SU-DHL-6 (cell line): ENCODE measurements at regions not wholly inside any gene's neighbourhood (a gene's known extent, or its start where the extent isn't known, plus 50 kb on each side); places are given as distances from the start of the nearest gene placed in this dataset.

Experiments
- H2AFZ ChIP-seq: fragments of 200-600 bp; sonication (generic); 2 replicates; pipeline ENCODE4 v1.6.1; 2014; ENCODE audit warnings: low read depth, mild to moderate bottlenecking, moderate library complexity, mixed read lengths, antibody characterized with exemption, low read length; ENCODE audit not compliant: severe bottlenecking
- H3F3A ChIP-seq: fragments of 200-600 bp; shearing (Covaris generic); 2 replicates; pipeline ENCODE4 v1.6.0; 2016; ENCODE audit warnings: antibody characterized with exemption, mild to moderate bottlenecking; ENCODE audit not compliant: insufficient read depth
- H3K27ac ChIP-seq: fragments of 200-600 bp; sonication (generic); 2 replicates; pipeline ENCODE4 v1.5.1; 2016; ENCODE audit warnings: low read depth, mild to moderate bottlenecking, low read length, moderate library complexity, mixed read lengths
- H3K27me3 ChIP-seq: fragments of 200-600 bp; sonication (generic), shearing (Covaris generic); 2 replicates; pipeline ENCODE4 v1.6.0; 2014; ENCODE audit warnings: mild to moderate bottlenecking, low read length
- H3K36me3 ChIP-seq: fragments of 200-600 bp; sonication (generic); 2 replicates; pipeline ENCODE4 v1.6.1; 2014; ENCODE audit warnings: mild to moderate bottlenecking, low read length, mixed read lengths
- H3K4me2 ChIP-seq: fragments of 300-600, 200-600 bp; shearing (Covaris generic), sonication (generic); 2 replicates; pipeline ENCODE4 v1.6.0; 2014; ENCODE audit warnings: low read length, low read depth, mild to moderate bottlenecking; ENCODE audit not compliant: poor library complexity, severe bottlenecking
- H3K4me3 ChIP-seq: fragments of 200-600 bp; sonication (generic); 2 replicates; pipeline ENCODE4 v1.5.1; 2014; ENCODE audit warnings: antibody characterized with exemption, low read length, mild to moderate bottlenecking, mixed read lengths; ENCODE audit not compliant: insufficient read depth, poor library complexity, severe bottlenecking
- H3K79me2 ChIP-seq: fragments of 200-600 bp; sonication (generic); 2 replicates; pipeline ENCODE4 v1.6.1; 2014; ENCODE audit warnings: mild to moderate bottlenecking, low read length, moderate library complexity; ENCODE audit not compliant: insufficient read depth
- H3K9ac ChIP-seq: fragments of 200-600 bp; sonication (generic); 2 replicates; pipeline ENCODE4 v1.7.0; 2014; ENCODE audit warnings: mild to moderate bottlenecking, low read length
- H3K9me2 ChIP-seq: fragments of 200-600 bp; sonication (generic); replicated peaks from 2 replicates; pipeline ENCODE4 v1.6.1; 2014; ENCODE audit warnings: low read length; ENCODE audit not compliant: insufficient read depth
- H3K9me3 ChIP-seq: fragments of 200-600 bp; sonication (generic); 2 replicates; pipeline ENCODE4 v1.6.1; 2014; ENCODE audit warnings: low read length, mixed read lengths; ENCODE audit not compliant: insufficient read depth
- H4K20me1 ChIP-seq: fragments of 200-600 bp; sonication (generic); 2 replicates; pipeline ENCODE4 v1.6.1; 2014; ENCODE audit warnings: low read depth, mild to moderate bottlenecking, antibody characterized with exemption, low read length, moderate library complexity, mixed read lengths
- CTCF ChIP-seq: fragments of 200-600 bp; sonication (generic); IDR thresholded peaks from one replicate; pipeline ENCODE4 v1.5.1; 2017; ENCODE audit warnings: antibody characterized with exemption, mild to moderate bottlenecking, low read length, moderate library complexity; ENCODE audit not compliant: insufficient read depth, poor library complexity, severe bottlenecking
- EZH2phosphoT487 ChIP-seq: fragments of 200-600 bp; sonication (generic), shearing (Covaris generic); conservative IDR thresholded peaks from 2 replicates; pipeline ENCODE4 v1.6.1; 2018; ENCODE audit warnings: mild to moderate bottlenecking, antibody characterized with exemption, low read length, moderate library complexity, mixed read lengths

DNA sequence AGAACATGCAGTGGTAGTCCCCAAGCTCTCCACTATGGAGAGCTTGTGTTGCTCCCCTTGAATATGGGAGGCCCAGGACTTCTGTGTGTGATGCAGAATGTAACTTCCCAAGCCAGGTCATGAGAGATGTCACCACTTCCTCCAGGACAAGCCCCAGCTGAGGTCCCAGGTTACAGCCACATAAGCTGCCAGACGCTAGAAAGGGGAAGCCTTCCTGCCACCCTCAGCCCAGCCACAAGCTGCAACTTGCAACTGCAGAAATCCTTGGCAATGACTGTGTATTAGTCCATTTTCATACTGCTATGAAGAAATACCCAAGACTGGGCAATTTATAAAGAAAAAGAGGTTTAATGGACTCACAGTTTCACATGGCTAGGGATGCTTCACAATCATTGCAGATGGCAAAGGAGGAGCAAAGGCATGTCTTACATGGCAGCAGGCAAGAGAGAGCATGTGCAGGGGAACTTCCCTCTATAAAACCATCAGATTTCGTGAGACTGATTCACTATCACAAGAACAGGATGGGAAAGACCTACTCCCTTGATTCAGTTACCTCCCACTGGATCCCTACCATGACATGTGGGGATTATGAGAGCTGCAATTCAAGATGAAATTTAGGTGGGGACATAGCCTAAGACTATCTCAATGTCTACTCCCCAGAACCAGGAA, 91.5 kb upstream of the DHX15 start:
- Histone ChIP-seq H3K27me3 (no peaks in the 10 kb centered on the region), H4K20me1 (no peaks in the 10 kb centered on the region), H3K9me3 (no peaks in the 10 kb centered on the region), H3K4me2 (no peak overlapping the region), H3K36me3 (no peaks in the 10 kb centered on the region), H3K27ac (no peak overlapping the region), H2AFZ (no peak overlapping the region), H3K9ac (no peak overlapping the region), H3F3A (no peaks in the 10 kb centered on the region), H3K79me2 (no peaks in the 10 kb centered on the region), H3K9me2 (no peaks in the 10 kb centered on the region), H3K4me3 (no peak overlapping the region)
- TF ChIP-seq EZH2phosphoT487, result no peak
- TF ChIP-seq CTCF, result no peak

DNA sequence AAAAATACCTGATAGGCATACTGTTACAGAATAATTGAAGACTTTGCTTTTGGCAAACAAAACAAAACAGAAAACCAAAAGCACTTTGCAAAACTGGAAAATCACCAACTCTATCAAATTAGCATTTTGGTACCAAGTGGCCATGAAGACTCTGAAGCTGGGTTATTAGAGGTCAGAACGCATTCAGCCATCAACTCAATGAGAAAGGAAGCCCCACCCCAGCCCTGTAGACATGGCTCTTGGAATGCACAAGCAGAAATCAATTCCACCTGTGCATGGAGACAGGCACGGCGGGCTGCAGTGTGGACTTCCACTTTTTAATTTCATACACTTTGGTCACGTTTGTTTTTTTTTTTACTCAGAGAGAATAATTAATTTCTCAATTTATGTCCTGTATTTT, 93.6 kb upstream of the DHX15 start:
- H3K9me2 ChIP-seq, result no peaks in the 10 kb centered on the region

DNA sequence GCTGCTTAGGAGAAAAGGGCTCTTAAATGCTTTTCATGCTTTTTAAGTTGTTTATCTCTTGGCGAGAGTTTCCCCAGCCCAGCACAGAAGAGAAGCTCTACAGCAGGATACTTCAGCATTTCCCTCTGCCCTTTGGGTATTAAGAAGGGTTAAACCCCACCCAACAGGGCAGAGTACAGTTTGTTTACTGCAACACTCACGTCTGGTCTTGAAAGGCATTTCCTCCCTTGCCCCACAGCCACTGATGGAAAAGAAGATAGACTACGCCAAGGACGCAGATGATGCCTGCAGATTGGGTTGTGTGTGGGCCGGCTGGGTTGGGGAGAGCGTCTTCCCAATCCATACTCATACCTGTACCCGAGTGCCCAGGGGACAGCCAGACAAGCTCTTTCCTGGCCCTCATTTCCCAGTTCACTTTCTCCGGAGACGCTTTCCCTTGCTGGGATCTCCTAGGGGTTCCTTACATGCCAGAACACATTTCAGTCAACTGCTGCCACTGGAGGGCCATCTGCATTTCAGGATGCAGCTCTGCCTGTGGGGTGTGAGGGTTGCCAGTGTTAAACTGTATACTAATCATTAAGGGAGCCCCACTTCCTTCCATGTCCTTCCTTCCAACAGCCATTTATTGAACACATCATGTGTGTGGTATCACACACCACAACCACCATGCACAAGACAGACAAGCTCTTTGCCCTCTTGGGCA, 96.5 kb upstream of the DHX15 start:
- Histone ChIP-seq H3K9me2 (no peaks in the 10 kb centered on the region), H2AFZ (no peak overlapping the region)
- TF ChIP-seq CTCF, result no peak
- TF ChIP-seq EZH2phosphoT487, result no peak

More for the DNA sequence above, 93.6 kb upstream of the DHX15 start:
- Histone ChIP-seq H3K27ac (no peak overlapping the region), H3K27me3 (no peaks in the 10 kb centered on the region), H3K9me3 (no peaks in the 10 kb centered on the region), H2AFZ (no peak overlapping the region), H4K20me1 (no peaks in the 10 kb centered on the region), H3K79me2 (no peaks in the 10 kb centered on the region), H3F3A (no peaks in the 10 kb centered on the region), H3K9ac (no peak overlapping the region), H3K36me3 (no peaks in the 10 kb centered on the region), H3K4me2 (no peak overlapping the region), H3K4me3 (no peak overlapping the region)
- TF ChIP-seq CTCF (no peak), EZH2phosphoT487 (no peak)

More for the DNA sequence above, 96.5 kb upstream of the DHX15 start:
- no peaks in the 10 kb centered on the region for H3K27me3 ChIP-seq
- no peak overlapping the region for H3K4me3 ChIP-seq
- no peaks in the 10 kb centered on the region for H3F3A ChIP-seq
- H3K79me2 ChIP-seq, result no peaks in the 10 kb centered on the region
- no peaks in the 10 kb centered on the region for H4K20me1 ChIP-seq
- no peaks in the 10 kb centered on the region for H3K9me3 ChIP-seq
- no peak overlapping the region for H3K27ac ChIP-seq
- no peak overlapping the region for H3K4me2 ChIP-seq
- H3K36me3 ChIP-seq, result no peaks in the 10 kb centered on the region
- H3K9ac ChIP-seq, result no peak overlapping the region
